Stomach smooth muscle (tissue), 2 donors: ENCODE measurements at regions not wholly inside any gene's neighbourhood (a gene's known extent, or its start where the extent isn't known, plus 50 kb on each side); places are given as distances from the start of the nearest gene placed in this dataset.

ENCODE experiments used
- H3K27ac ChIP-seq: one replicate; pipeline ENCODE4 v1.7.0; 2013; ENCODE audit warnings: mild to moderate bottlenecking, low read length, inconsistent platforms
- H3K27me3 ChIP-seq, 2 donors: one replicate each; pipeline ENCODE4 v1.7.0; 2013; ENCODE audit warnings: low read length in 2 of 2; ENCODE audit not compliant: insufficient read depth in 2 of 2, control insufficient read depth in 1 of 2
- H3K36me3 ChIP-seq, 2 donors: one replicate each; pipeline ENCODE4 v1.7.0; 2013; ENCODE audit warnings: low read length in 2 of 2; ENCODE audit not compliant: control insufficient read depth in 2 of 2, insufficient read depth in 2 of 2
- H3K4me1 ChIP-seq: one replicate; pipeline ENCODE4 v1.7.0; 2013; ENCODE audit warnings: low read length; ENCODE audit not compliant: control insufficient read depth, insufficient read depth
- H3K4me3 ChIP-seq, 2 donors: one replicate each; pipeline ENCODE4 v1.7.0; 2013; ENCODE audit warnings: low read length in 2 of 2
- H3K9ac ChIP-seq, 2 donors: one replicate each; pipeline ENCODE4 v1.7.0; 2013; ENCODE audit warnings: low read length in 2 of 2, mild to moderate bottlenecking in 1 of 2
- H3K9me3 ChIP-seq, 2 donors: one replicate each; pipeline ENCODE4 v1.7.0; 2013; ENCODE audit warnings: low read length in 2 of 2; ENCODE audit not compliant: control insufficient read depth in 2 of 2
- donor health status: healthy.
- donor health status: Pancreatic carcinoma.

GRCh38 chr20:6235510-6235909 lies 112.7 kb upstream of the FERMT1 start:
- H3K9me3 ChIP-seq, result no peaks in the 10 kb centered on the region
- no peaks in the 10 kb centered on the region for H3K27me3 ChIP-seq
- H3K4me1 ChIP-seq, result no peaks in the 10 kb centered on the region
- no peak overlapping the region for H3K9ac ChIP-seq
- no peaks in the 10 kb centered on the region for H3K36me3 ChIP-seq
- no peak overlapping the region for H3K4me3 ChIP-seq
- H3K27ac ChIP-seq, result no peak overlapping the region

DNA sequence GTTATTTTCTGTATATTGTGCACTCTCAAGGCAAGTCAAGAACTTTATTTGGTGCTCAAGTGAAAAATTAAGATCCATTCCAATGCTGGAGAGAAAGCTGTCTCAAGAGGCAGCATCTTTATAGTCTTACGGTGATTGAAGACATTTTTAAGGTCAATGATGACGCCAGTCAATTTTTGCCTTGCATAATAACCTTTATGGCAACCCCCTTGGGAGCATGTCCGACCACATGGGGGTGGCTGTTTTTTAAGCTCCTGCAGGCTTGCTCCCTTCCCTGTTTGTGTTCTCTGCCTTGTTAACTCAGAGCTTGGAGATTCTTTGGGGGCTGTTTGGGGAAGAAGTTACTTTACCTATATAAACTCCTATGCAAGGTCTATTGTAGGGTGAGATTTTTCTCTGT lies 109.6 kb upstream of the FERMT1 start:
- no peak overlapping the region for H3K9ac ChIP-seq
- peaks cover 0 to 3% of the 10 kb centered on the region in 2 donors for H3K9me3 ChIP-seq
- H3K4me1 ChIP-seq, result no peaks in the 10 kb centered on the region

GRCh38 chr20:6231556-6231955 lies 108.7 kb upstream of the FERMT1 start:
- Histone ChIP-seq H3K9me3 (peaks cover 0 to 3% of the 10 kb centered on the region in 2 donors), H3K36me3 (no peaks in the 10 kb centered on the region), H3K9ac (no peak overlapping the region), H3K27me3 (no peaks in the 10 kb centered on the region), H3K4me1 (no peaks in the 10 kb centered on the region), H3K27ac (no peak overlapping the region), H3K4me3 (no peak overlapping the region)

More for the DNA sequence above, 109.6 kb upstream of the FERMT1 start:
- Histone ChIP-seq H3K27me3 (no peaks in the 10 kb centered on the region), H3K4me3 (no peak overlapping the region), H3K27ac (no peak overlapping the region), H3K36me3 (no peaks in the 10 kb centered on the region)

DNA sequence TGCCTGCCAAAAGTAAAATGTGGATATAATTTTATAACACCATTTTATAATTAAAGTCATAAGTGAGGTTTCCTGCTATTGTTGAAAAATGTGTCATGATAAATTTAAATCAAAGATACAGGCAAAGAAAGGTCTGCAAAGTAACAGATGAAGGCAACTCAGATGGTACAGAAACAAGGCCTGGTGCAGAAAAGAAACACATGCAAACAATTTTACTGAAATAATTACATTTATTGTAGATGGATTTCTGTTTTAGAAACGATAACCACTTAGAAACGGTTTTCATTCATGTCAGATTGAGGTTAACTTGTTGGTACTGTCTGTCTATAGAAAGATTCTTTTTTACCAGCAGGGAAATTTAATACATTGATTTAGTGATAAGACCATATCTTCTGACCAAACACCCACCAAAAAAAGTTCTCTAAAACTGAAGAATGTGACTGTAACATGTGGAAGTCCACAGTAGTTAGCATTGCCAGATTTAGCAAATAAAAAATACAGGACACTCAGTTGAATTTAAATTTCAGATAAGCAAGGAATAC lies 105.5 kb upstream of the FERMT1 start:
- Histone ChIP-seq H3K27ac (no peak overlapping the region), H3K27me3 (no peaks in the 10 kb centered on the region), H3K9ac (no peak overlapping the region), H3K4me3 (no peak overlapping the region), H3K9me3 (peaks cover 0 to 3% of the 10 kb centered on the region in 2 donors), H3K4me1 (no peaks in the 10 kb centered on the region), H3K36me3 (no peaks in the 10 kb centered on the region)

DNA sequence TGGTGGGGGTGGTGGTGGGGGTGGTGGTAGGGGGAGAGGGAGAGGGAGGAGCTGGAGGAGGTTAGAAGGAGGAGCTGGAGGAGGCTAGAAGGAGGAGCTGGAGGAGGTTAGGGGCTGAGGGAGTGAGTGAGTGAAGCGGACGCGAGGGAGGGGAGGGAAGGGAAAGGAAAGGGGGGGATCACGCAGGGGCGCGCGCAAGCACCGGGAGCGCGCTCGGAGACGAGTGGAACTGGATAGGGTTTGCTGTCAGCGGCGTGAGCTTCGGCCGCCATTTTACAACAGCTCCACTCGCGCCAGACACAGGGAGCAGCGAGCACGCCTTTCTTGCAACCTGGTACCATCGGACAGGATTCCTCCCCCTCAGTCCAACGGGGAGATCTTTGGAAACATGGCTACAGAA lies 90.5 kb upstream of the FERMT1 start:
- H3K4me3 ChIP-seq, result no peak overlapping the region
- H3K9ac ChIP-seq, result no peak overlapping the region
- H3K4me1 ChIP-seq, result no peaks in the 10 kb centered on the region
- no peak overlapping the region for H3K27ac ChIP-seq
- H3K27me3 ChIP-seq, result no peaks in the 10 kb centered on the region
- peaks cover 0 to under 1% of the 10 kb centered on the region in 2 donors for H3K9me3 ChIP-seq
- no peaks in the 10 kb centered on the region for H3K36me3 ChIP-seq

GRCh38 chr20:6212903-6213302 lies 90.1 kb upstream of the FERMT1 start:
- no peaks in the 10 kb centered on the region for H3K27me3 ChIP-seq
- H3K4me3 ChIP-seq, result no peak overlapping the region
- no peak overlapping the region for H3K27ac ChIP-seq
- H3K4me1 ChIP-seq, result no peaks in the 10 kb centered on the region
- H3K9me3 ChIP-seq, result peaks cover 0 to 5% of the 10 kb centered on the region in 2 donors
- H3K36me3 ChIP-seq, result no peaks in the 10 kb centered on the region
- H3K9ac ChIP-seq, result no peak overlapping the region

- H3K27ac ChIP-seq, result no peak overlapping the region
- no peak overlapping the region for H3K4me3 ChIP-seq
- H3K4me1 ChIP-seq, result no peaks in the 10 kb centered on the region
- no peak overlapping the region for H3K9ac ChIP-seq
- no peaks in the 10 kb centered on the region for H3K27me3 ChIP-seq
- peaks cover 0 to 8% of the 10 kb centered on the region in 2 donors for H3K9me3 ChIP-seq
- no peaks in the 10 kb centered on the region for H3K36me3 ChIP-seq
Observed at GRCh38 chr20:6209093-6209492, 86.3 kb upstream of the FERMT1 start.

DNA sequence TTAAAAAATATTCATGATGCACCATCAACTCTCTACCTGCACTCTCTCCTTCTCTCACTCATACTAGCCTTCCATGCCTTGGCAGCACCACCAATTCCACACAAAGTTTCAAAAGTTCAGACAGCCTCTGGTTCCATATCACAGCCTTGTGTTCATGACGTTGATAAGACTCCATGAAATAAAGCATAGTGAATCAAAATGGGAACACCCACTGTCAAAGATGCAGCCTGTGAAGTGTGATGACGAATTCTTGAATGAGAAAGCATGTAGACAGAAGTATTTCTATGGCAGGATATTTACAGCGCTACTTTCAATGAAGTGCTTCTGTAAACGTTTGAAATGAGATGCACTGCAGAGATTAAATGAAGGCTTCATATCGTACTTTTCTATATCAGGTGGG lies 77.3 kb upstream of the FERMT1 start:
- Histone ChIP-seq H3K4me3 (no peak overlapping the region), H3K27me3 (no peaks in the 10 kb centered on the region), H3K36me3 (no peaks in the 10 kb centered on the region), H3K27ac (no peak overlapping the region), H3K9ac (no peak overlapping the region), H3K4me1 (no peaks in the 10 kb centered on the region), H3K9me3 (no peaks in the 10 kb centered on the region)

DNA sequence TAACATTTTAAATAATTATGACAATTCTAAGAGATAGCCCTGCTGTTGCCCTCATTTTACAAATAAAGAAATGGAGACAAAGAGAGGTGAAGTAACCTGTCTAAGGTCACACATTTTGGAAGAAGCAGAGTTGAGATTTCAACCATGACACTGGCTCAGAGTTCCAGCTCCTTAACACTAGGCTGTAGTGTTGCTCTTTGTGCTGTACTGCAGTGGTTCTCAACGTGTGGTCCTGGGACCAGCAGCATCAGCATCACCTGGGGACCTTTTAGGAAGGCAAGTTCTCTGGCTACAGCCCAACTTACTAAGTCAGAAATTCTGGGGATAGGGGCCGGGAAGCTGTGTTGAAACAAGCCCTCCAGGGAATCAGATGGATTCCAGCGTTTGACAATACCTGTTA lies 62.4 kb upstream of the FERMT1 start:
- Histone ChIP-seq H3K36me3 (no peaks in the 10 kb centered on the region), H3K4me1 (no peaks in the 10 kb centered on the region), H3K9ac (no peak overlapping the region), H3K27ac (no peak overlapping the region), H3K9me3 (no peaks in the 10 kb centered on the region), H3K4me3 (no peak overlapping the region), H3K27me3 (no peaks in the 10 kb centered on the region)

- Histone ChIP-seq H3K9ac (no peak overlapping the region), H3K27ac (no peak overlapping the region), H3K4me1 (no peaks in the 10 kb centered on the region), H3K27me3 (no peaks in the 10 kb centered on the region), H3K4me3 (no peak overlapping the region), H3K9me3 (no peaks in the 10 kb centered on the region), H3K36me3 (no peaks in the 10 kb centered on the region)
Observed at GRCh38 chr20:6184086-6184485, 61.3 kb upstream of the FERMT1 start.

- Histone ChIP-seq H3K4me3 (no peak overlapping the region), H3K27ac (no peak overlapping the region), H3K4me1 (no peaks in the 10 kb centered on the region), H3K9ac (no peak overlapping the region), H3K27me3 (no peaks in the 10 kb centered on the region), H3K36me3 (no peaks in the 10 kb centered on the region), H3K9me3 (no peaks in the 10 kb centered on the region)
Observed at GRCh38 chr20:6180531-6180930, 57.7 kb upstream of the FERMT1 start.
